ENCODE measurements at regions not wholly inside any gene's neighbourhood (a gene's known extent, or its start where the extent isn't known, plus 50 kb on each side); places are given as distances from the start of the nearest gene placed in this dataset.

GRCh38 chr2:172658945-172659344 lies 76.7 kb upstream of the RAPGEF4 start:
- DNase-seq: no peak

- DNase-seq: no peak
These were observed 73.5 kb upstream of the RAPGEF4 start for GRCh38 chr2:172662099-172662498.

GRCh38 chr2:172664766-172665165 lies 70.9 kb upstream of the RAPGEF4 start:
- DNase-seq: peak; percentile 19

- peak; percentile 28 for DNase-seq
These were observed 67.9 kb upstream of the RAPGEF4 start for GRCh38 chr2:172667581-172668325.

GRCh38 chr2:172671501-172671900 lies 64.1 kb upstream of the RAPGEF4 start:
- no peak for DNase-seq

GRCh38 chr2:172672114-172672513 lies 63.5 kb upstream of the RAPGEF4 start:
- no peak for DNase-seq

- DNase-seq: no peak
These were observed 62.5 kb upstream of the RAPGEF4 start for GRCh38 chr2:172673056-172673683.

GRCh38 chr2:172674034-172674967 lies 61.3 kb upstream of the RAPGEF4 start:
- peak; percentile 35 for DNase-seq

- no peak for DNase-seq
These were observed 60.7 kb upstream of the RAPGEF4 start for GRCh38 chr2:172674968-172675303.

- DNase-seq: no peak
These were observed 58.3 kb upstream of the RAPGEF4 start for GRCh38 chr2:172677363-172677762.

- no peak for DNase-seq
These were observed 55.1 kb upstream of the RAPGEF4 start for GRCh38 chr2:172680436-172681068.

GRCh38 chr2:172685467-172685866 lies 50.2 kb upstream of the RAPGEF4 start:
- no peak for DNase-seq
